ENCODE measurements at regions not wholly inside any gene's neighbourhood (a gene's known extent, or its start where the extent isn't known, plus 50 kb on each side); places are given as distances from the start of the nearest gene placed in this dataset.

GRCh38 chr16:5460701-5461100, 363.1 kb upstream of the EEF2KMT start:
- no peak overlapping the region for H3K9ac ChIP-seq (ENCODE audit: low read length)
- H3K4me3 ChIP-seq (ENCODE audit: insufficient read depth, low read length, poor library complexity, severe bottlenecking): no peak overlapping the region
- no peaks in the 10 kb centered on the region for H3K9me2 ChIP-seq (replicated peaks; ENCODE audit: insufficient read depth, low read length)
- no peak overlapping the region for H3K27ac ChIP-seq (ENCODE audit: low read depth, low read length)
- no peaks in the 10 kb centered on the region for H3F3A ChIP-seq (ENCODE audit: insufficient read depth)
- no peak overlapping the region for H2AFZ ChIP-seq (ENCODE audit: low read depth, low read length, severe bottlenecking)
- H3K36me3 ChIP-seq (ENCODE audit: low read length): no peaks in the 10 kb centered on the region
- TF ChIP-seq CTCF (IDR thresholded peaks at IDR 0.05; ENCODE audit: insufficient read depth, low read length, poor library complexity, severe bottlenecking): no peak
- no peaks in the 10 kb centered on the region for H3K27me3 ChIP-seq (ENCODE audit: low read length)
- H3K9me3 ChIP-seq (ENCODE audit: insufficient read depth, low read length): no peaks in the 10 kb centered on the region
- no peak overlapping the region for H3K4me2 ChIP-seq (ENCODE audit: low read depth, low read length, poor library complexity, severe bottlenecking)
- no peaks in the 10 kb centered on the region for H4K20me1 ChIP-seq (ENCODE audit: low read depth, low read length)
- no peaks in the 10 kb centered on the region for H3K79me2 ChIP-seq (ENCODE audit: insufficient read depth, low read length)

GRCh38 chr16:5459863-5460262, 362.3 kb upstream of the EEF2KMT start:
- no peaks in the 10 kb centered on the region for H4K20me1 ChIP-seq (ENCODE audit: low read depth, low read length)
- no peak overlapping the region for H3K27ac ChIP-seq (ENCODE audit: low read depth, low read length)
- TF ChIP-seq EZH2phosphoT487 (conservative IDR thresholded peaks at IDR 0.05; ENCODE audit: low read length) (no peak), CTCF (IDR thresholded peaks at IDR 0.05; ENCODE audit: insufficient read depth, low read length, poor library complexity, severe bottlenecking) (no peak)
- H2AFZ ChIP-seq (ENCODE audit: low read depth, low read length, severe bottlenecking): no peak overlapping the region
- no peak overlapping the region for H3K9ac ChIP-seq (ENCODE audit: low read length)
- no peaks in the 10 kb centered on the region for H3K9me3 ChIP-seq (ENCODE audit: insufficient read depth, low read length)
- no peak overlapping the region for H3K4me2 ChIP-seq (ENCODE audit: low read depth, low read length, poor library complexity, severe bottlenecking)
- no peaks in the 10 kb centered on the region for H3K36me3 ChIP-seq (ENCODE audit: low read length)
- no peaks in the 10 kb centered on the region for H3K27me3 ChIP-seq (ENCODE audit: low read length)
- no peaks in the 10 kb centered on the region for H3K9me2 ChIP-seq (replicated peaks; ENCODE audit: insufficient read depth, low read length)
- no peaks in the 10 kb centered on the region for H3K79me2 ChIP-seq (ENCODE audit: insufficient read depth, low read length)
- no peaks in the 10 kb centered on the region for H3F3A ChIP-seq (ENCODE audit: insufficient read depth)
- no peak overlapping the region for H3K4me3 ChIP-seq (ENCODE audit: insufficient read depth, low read length, poor library complexity, severe bottlenecking)

GRCh38 chr16:5455110-5455509, 357.5 kb upstream of the EEF2KMT start:
- Histone ChIP-seq H3K36me3 (ENCODE audit: low read length) (no peaks in the 10 kb centered on the region), H4K20me1 (ENCODE audit: low read depth, low read length) (no peaks in the 10 kb centered on the region), H3K4me3 (ENCODE audit: insufficient read depth, low read length, poor library complexity, severe bottlenecking) (no peak overlapping the region), H3K9me3 (ENCODE audit: insufficient read depth, low read length) (no peaks in the 10 kb centered on the region), H3K27me3 (ENCODE audit: low read length) (no peaks in the 10 kb centered on the region), H3K4me2 (ENCODE audit: low read depth, low read length, poor library complexity, severe bottlenecking) (no peak overlapping the region), H2AFZ (ENCODE audit: low read depth, low read length, severe bottlenecking) (no peak overlapping the region), H3K27ac (ENCODE audit: low read depth, low read length) (no peak overlapping the region), H3F3A (ENCODE audit: insufficient read depth) (no peaks in the 10 kb centered on the region), H3K79me2 (ENCODE audit: insufficient read depth, low read length) (no peaks in the 10 kb centered on the region), H3K9ac (ENCODE audit: low read length) (no peak overlapping the region), H3K9me2 (replicated peaks; ENCODE audit: insufficient read depth, low read length) (no peaks in the 10 kb centered on the region)
- TF ChIP-seq EZH2phosphoT487 (conservative IDR thresholded peaks at IDR 0.05; ENCODE audit: low read length): no peak
- no peak for TF ChIP-seq CTCF (IDR thresholded peaks at IDR 0.05; ENCODE audit: insufficient read depth, low read length, poor library complexity, severe bottlenecking)

- no peaks in the 10 kb centered on the region for H3K9me2 ChIP-seq (replicated peaks; ENCODE audit: insufficient read depth, low read length)
- no peaks in the 10 kb centered on the region for H3K36me3 ChIP-seq (ENCODE audit: low read length)
- no peak overlapping the region for H3K4me2 ChIP-seq (ENCODE audit: low read depth, low read length, poor library complexity, severe bottlenecking)
- no peaks in the 10 kb centered on the region for H3K79me2 ChIP-seq (ENCODE audit: insufficient read depth, low read length)
- H3K27me3 ChIP-seq (ENCODE audit: low read length): no peaks in the 10 kb centered on the region
- H2AFZ ChIP-seq (ENCODE audit: low read depth, low read length, severe bottlenecking): no peak overlapping the region
- no peaks in the 10 kb centered on the region for H3F3A ChIP-seq (ENCODE audit: insufficient read depth)
- no peak overlapping the region for H3K9ac ChIP-seq (ENCODE audit: low read length)
- no peak overlapping the region for H3K27ac ChIP-seq (ENCODE audit: low read depth, low read length)
- TF ChIP-seq EZH2phosphoT487 (conservative IDR thresholded peaks at IDR 0.05; ENCODE audit: low read length) (no peak), CTCF (IDR thresholded peaks at IDR 0.05; ENCODE audit: insufficient read depth, low read length, poor library complexity, severe bottlenecking) (no peak)
- no peaks in the 10 kb centered on the region for H4K20me1 ChIP-seq (ENCODE audit: low read depth, low read length)
- no peaks in the 10 kb centered on the region for H3K9me3 ChIP-seq (ENCODE audit: insufficient read depth, low read length)
- no peak overlapping the region for H3K4me3 ChIP-seq (ENCODE audit: insufficient read depth, low read length, poor library complexity, severe bottlenecking)
Measured at GRCh38 chr16:5454349-5454748, 356.8 kb upstream of the EEF2KMT start.

Measured in SU-DHL-6 (cell line).